HepG2 (cell line): ENCODE measurements at regions not wholly inside any gene's neighbourhood (a gene's known extent, or its start where the extent isn't known, plus 50 kb on each side); places are given as distances from the start of the nearest gene placed in this dataset.

Experiments used
- ATM ChIP-seq: fragments of 450-650 bp; IDR thresholded peaks from 2 replicates; pipeline ENCODE4 v1.7.1; 2017; ENCODE audit warnings: mild to moderate bottlenecking, borderline replicate concordance
- CREM ChIP-seq, 2 experiments: sonication (generic) in 1 of 2; formaldehyde crosslinking in 1 of 2; IDR thresholded peaks; 2 replicates each; pipeline versions ENCODE4 v1.4.0 to v1.6.1; 2016 to 2020; ENCODE audit warnings: antibody characterized with exemption in 1 of 2, mild to moderate bottlenecking in 1 of 2, missing genetic modification reagents in 1 of 2
- CTCF ChIP-seq: sonication (generic); formaldehyde crosslinking; IDR thresholded peaks from 2 replicates; pipeline ENCODE4 v1.5.0; 2020; ENCODE audit warnings: mild to moderate bottlenecking, missing genetic modification reagents, moderate library complexity
- EHMT2 ChIP-seq: fragments of 200-600 bp; sonication (generic); IDR thresholded peaks from 2 replicates; pipeline ENCODE4 v1.7.0; 2017; ENCODE audit warnings: antibody characterized with exemption, low read depth, low read length, borderline replicate concordance
- ETS1 ChIP-seq: sonication (generic); formaldehyde crosslinking; IDR thresholded peaks from 2 replicates; pipeline ENCODE4 v1.4.0; 2020; ENCODE audit warnings: missing genetic modification reagents
- MAF1 ChIP-seq: sonication (generic); formaldehyde crosslinking; IDR thresholded peaks from 2 replicates; pipeline ENCODE4 v1.5.0; 2020; ENCODE audit warnings: missing genetic modification reagents, borderline replicate concordance
- NCOA1 ChIP-seq: sonication (generic); formaldehyde crosslinking; IDR thresholded peaks from 2 replicates; pipeline ENCODE4 v1.9.0; 2021; ENCODE audit warnings: missing genetic modification reagents
- RFX5 ChIP-seq: IDR thresholded peaks from 2 replicates; pipeline ENCODE4 v1.6.1; 2011; ENCODE audit warnings: low read depth, low read length, improper control_type of control experiment
- SIN3B ChIP-seq: fragments of 150-350 bp; IDR thresholded peaks from 2 replicates; pipeline ENCODE4 v1.6.1; 2014; ENCODE audit warnings: low read length
- SMARCE1 ChIP-seq: fragments of 450-650 bp; IDR thresholded peaks from 2 replicates; pipeline ENCODE4 v1.6.1; 2017; ENCODE audit warnings: borderline replicate concordance
- TP53 ChIP-seq: sonication (generic); formaldehyde crosslinking; conservative IDR thresholded peaks from 2 replicates; pipeline ENCODE4 v1.4.0; 2020; ENCODE audit warnings: missing genetic modification reagents
- U2AF1 ChIP-seq: fragments of 200-400 bp; formaldehyde crosslinking; optimal IDR thresholded peaks from 2 replicates; pipeline ENCODE3; 2017; ENCODE audit warnings: mild to moderate bottlenecking, low read depth, low read length
- ZFP82 ChIP-seq: sonication (generic); formaldehyde crosslinking; IDR thresholded peaks from 2 replicates; pipeline ENCODE4 v1.5.1; 2020; ENCODE audit warnings: mild to moderate bottlenecking, missing genetic modification reagents, borderline replicate concordance
- ZNF33A ChIP-seq: sonication (generic); formaldehyde crosslinking; IDR thresholded peaks from 2 replicates; pipeline ENCODE4 v1.5.1; 2020; ENCODE audit warnings: missing genetic modification reagents, mild to moderate bottlenecking, moderate library complexity, borderline replicate concordance

DNA sequence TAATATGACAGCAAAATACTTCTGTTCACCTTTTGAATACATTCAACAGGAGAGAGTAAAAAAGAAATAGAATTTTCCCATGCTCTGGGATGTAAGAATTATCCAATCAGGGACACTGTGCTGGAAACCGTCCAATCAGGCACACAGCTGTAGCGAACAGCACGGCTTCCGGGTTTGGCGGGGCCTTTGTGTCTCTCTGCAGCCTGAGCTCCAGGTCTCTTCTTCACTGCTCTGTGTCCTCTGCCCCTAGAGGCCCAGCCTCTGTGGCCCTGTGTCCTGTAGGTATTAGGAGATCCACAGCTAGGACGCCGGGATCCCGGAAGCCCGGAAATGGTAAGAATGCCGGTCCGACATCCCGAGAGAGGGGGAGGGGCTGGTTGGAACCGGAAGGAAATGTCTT lies 92.7 kb downstream of the ZNF737 start:
- TF ChIP-seq CTCF (CRISPR knock-in tag): no peak
- no peak for TF ChIP-seq MAF1 (CRISPR knock-in tag)
- TF ChIP-seq ETS1 (CRISPR knock-in tag): no peak
- TF ChIP-seq ZFP82 (CRISPR knock-in tag): no peak
- no peak for TF ChIP-seq SMARCE1
- no peak for TF ChIP-seq NCOA1 (CRISPR knock-in tag)
- no peak for TF ChIP-seq SIN3B
- TF ChIP-seq RFX5: no peak
- TF ChIP-seq TP53: no peak
- TF ChIP-seq EHMT2: no peak
- no peak for TF ChIP-seq ZNF33A (CRISPR knock-in tag)
- no peak for TF ChIP-seq ATM
- TF ChIP-seq CREM (IDR thresholded peaks at IDR 0.05): no peak
- no peak for TF ChIP-seq CREM (CRISPR knock-in tag; IDR thresholded peaks at IDR 0.05)
- no peak for TF ChIP-seq U2AF1
